GM21528 (cell line): ENCODE measurements at regions not wholly inside any gene's neighbourhood (a gene's known extent, or its start where the extent isn't known, plus 50 kb on each side); places are given as distances from the start of the nearest gene placed in this dataset.

Experiments
- ATAC-seq: cut with Tn5 transposase; IDR thresholded peaks from one replicate; pipeline ENCODE4 v1.9.1; 2021; ENCODE audit warnings: mild to moderate bottlenecking, moderate library complexity; ENCODE audit not compliant: unreplicated experiment, low FRiP score

- no peak for ATAC-seq
Measured at GRCh38 chr14:97602438-97603117, 805.4 kb downstream of the VRK1 start.

GRCh38 chr14:97603201-97603600 lies 806.0 kb downstream of the VRK1 start:
- ATAC-seq, result no peak

- no peak for ATAC-seq
Measured at GRCh38 chr14:97604731-97605130, 807.5 kb downstream of the VRK1 start.

GRCh38 chr14:97618401-97618800 lies 821.2 kb downstream of the VRK1 start:
- ATAC-seq, result no peak

GRCh38 chr14:97618917-97619690 lies 821.9 kb downstream of the VRK1 start:
- no peak for ATAC-seq

GRCh38 chr14:97620066-97620465 lies 822.9 kb downstream of the VRK1 start:
- ATAC-seq, result no peak

GRCh38 chr14:97624985-97625384 lies 827.8 kb downstream of the VRK1 start:
- ATAC-seq, result no peak

- ATAC-seq, result no peak
Measured at GRCh38 chr14:97625477-97625876, 828.3 kb downstream of the VRK1 start.

- ATAC-seq, result no peak
Measured at GRCh38 chr14:97626088-97626487, 828.9 kb downstream of the VRK1 start.

- no peak for ATAC-seq
Measured at GRCh38 chr14:97630249-97630648, 833.1 kb downstream of the VRK1 start.

- no peak for ATAC-seq
Measured at GRCh38 chr14:97633131-97633738, 836.1 kb downstream of the VRK1 start.

GRCh38 chr14:97634751-97635150 lies 837.6 kb downstream of the VRK1 start:
- no peak for ATAC-seq

- ATAC-seq, result no peak
Measured at GRCh38 chr14:97638864-97639263, 841.7 kb downstream of the VRK1 start.

GRCh38 chr14:97640031-97640430 lies 842.8 kb downstream of the VRK1 start:
- no peak for ATAC-seq

GRCh38 chr14:97641827-97642226 lies 844.6 kb downstream of the VRK1 start:
- no peak for ATAC-seq

GRCh38 chr14:97642631-97643030 lies 845.4 kb downstream of the VRK1 start:
- ATAC-seq, result no peak

- no peak for ATAC-seq
Measured at GRCh38 chr14:97644365-97644764, 847.2 kb downstream of the VRK1 start.

- no peak for ATAC-seq
Measured at GRCh38 chr14:97649752-97650151, 852.6 kb downstream of the VRK1 start.

- ATAC-seq, result no peak
Measured at GRCh38 chr14:97655169-97655948, 858.2 kb downstream of the VRK1 start.

GRCh38 chr14:97657609-97658008 lies 860.4 kb downstream of the VRK1 start:
- ATAC-seq, result no peak
